ENCODE measurements at regions not wholly inside any gene's neighbourhood (a gene's known extent, or its start where the extent isn't known, plus 50 kb on each side); places are given as distances from the start of the nearest gene placed in this dataset.
"Not testable (repeated sequence)": the region's sequence is repeated elsewhere in the genome, so short reads cannot be mapped to it uniquely, and the experiment has no call there.

DNA sequence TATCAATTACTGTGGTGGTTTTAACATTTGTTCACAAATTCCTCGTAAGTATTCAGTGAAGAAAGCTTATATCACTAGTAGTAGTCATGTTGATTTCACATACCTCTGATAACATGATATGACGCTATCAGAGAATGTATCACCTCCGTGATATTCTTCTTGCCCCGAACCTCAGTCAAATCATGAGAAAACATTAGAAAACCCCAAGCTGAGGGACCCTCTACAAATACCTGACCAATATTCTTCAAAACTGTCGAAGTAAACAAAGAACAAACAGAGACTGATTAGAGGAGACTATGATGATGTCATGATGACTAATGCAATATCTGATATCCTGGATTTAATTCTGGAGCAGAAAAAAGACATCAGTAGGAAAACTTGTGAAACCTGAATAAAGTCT lies 85.6 kb upstream of the SPOPL start:
- peaks cover 22% of the 10 kb centered on the region for H3K9me3 Mint-ChIP-seq
- H3K4me3 Mint-ChIP-seq = no peak overlapping the region
- CTCF ChIA-PET = no interaction called here
- no peak overlapping the region for H3K27ac Mint-ChIP-seq
- DNase-seq = no peak
- intact Hi-C loops (cut with micrococcal nuclease) = no loop called here
- peaks cover 8% of the 10 kb centered on the region for H3K27me3 Mint-ChIP-seq (ENCODE audit: low read depth)
- H3K4me1 Mint-ChIP-seq (ENCODE audit: low read depth) = no peaks in the 10 kb centered on the region
- peaks cover 10% of the 10 kb centered on the region for H3K36me3 Mint-ChIP-seq (ENCODE audit: low read depth)

DNA sequence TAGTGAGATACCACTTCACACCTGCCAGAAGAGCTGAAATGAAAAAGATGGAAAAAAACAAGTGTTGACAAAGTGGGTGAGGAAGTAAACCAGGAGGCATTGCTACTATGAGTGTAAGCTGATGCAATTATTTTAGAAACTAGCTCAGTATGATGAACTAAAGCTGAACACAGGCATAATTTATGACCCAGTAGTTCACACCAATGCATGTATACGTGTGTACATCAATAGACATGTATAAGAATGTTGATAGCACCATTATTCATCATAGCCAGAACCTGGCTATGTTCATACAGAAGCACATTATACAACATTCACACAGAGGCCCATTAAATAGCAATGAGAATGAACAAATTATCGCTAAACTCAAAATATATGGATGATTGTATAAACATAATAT lies 83.1 kb upstream of the SPOPL start:
- Mint-ChIP-seq H3K27me3 (ENCODE audit: low read depth) (peaks cover 6% of the 10 kb centered on the region), H3K9me3 (peaks cover 11% of the 10 kb centered on the region), H3K36me3 (ENCODE audit: low read depth) (peaks cover 6% of the 10 kb centered on the region), H3K4me1 (ENCODE audit: low read depth) (no peaks in the 10 kb centered on the region), H3K4me3 (no peak overlapping the region), H3K27ac (no peak overlapping the region)
- intact Hi-C loops (cut with micrococcal nuclease) = no loop called here
- CTCF ChIA-PET = no interaction called here
- DNase-seq = no peak

DNA sequence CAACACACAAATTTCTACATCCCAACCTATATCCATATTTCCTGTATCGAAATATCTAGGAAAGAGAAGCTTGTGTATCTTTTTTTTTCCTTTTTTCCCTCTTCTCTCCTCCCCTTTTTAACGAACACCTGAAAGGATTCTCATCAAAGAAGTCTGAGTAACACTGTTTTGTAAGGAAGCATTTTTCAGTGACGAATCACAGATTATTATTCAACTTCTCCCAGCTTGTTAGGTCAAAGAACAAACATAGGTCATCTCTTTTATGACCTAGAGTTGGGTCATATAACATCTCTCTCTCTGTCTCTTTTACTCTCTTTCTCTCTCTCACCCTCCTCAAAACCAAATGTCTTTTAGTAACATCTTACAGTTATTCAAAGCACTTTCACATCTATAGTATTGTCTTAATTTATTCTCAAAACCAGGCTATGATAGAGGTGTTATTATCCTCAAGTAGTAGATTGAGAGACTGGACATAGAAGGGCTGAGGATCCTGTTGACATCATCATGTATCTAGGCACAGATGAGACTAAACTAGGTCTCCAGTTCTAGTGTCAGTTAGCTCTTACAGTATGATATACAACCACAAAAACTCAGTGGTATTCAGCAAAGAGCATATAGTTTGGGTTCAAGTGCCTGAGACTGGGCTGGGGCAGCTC lies 80.1 kb upstream of the SPOPL start:
- intact Hi-C loops (cut with micrococcal nuclease) = no loop called here
- DNase-seq = no peak
- H3K36me3 Mint-ChIP-seq (ENCODE audit: low read depth) = peaks cover 3% of the 10 kb centered on the region
- no peak overlapping the region for H3K4me3 Mint-ChIP-seq
- H3K4me1 Mint-ChIP-seq (ENCODE audit: low read depth) = no peaks in the 10 kb centered on the region
- no peak overlapping the region for H3K27ac Mint-ChIP-seq
- CTCF ChIA-PET = no interaction called here
- peaks cover 7% of the 10 kb centered on the region for H3K27me3 Mint-ChIP-seq (ENCODE audit: low read depth)
- peaks cover 11% of the 10 kb centered on the region for H3K9me3 Mint-ChIP-seq

DNA sequence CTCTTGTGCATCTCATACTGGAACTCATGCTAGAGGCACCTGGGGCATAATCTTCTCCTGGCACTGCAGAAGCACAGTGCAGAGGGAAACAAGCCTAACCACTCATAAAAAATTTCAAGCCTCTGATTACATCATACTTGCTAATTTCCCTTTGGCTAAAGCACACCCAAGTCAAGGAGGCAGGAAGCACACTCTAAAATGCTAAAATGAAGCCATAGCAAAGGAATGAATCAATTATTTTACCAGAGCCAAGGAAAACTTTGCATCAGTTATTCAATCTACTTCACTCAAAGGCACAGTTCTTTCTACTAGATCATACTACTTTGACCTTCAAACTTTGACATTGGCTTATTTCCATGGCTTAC lies 79.6 kb upstream of the SPOPL start:
- Mint-ChIP-seq H3K4me1 (ENCODE audit: low read depth) (no peaks in the 10 kb centered on the region), H3K9me3 (peaks cover 17% of the 10 kb centered on the region), H3K36me3 (ENCODE audit: low read depth) (peaks cover 4% of the 10 kb centered on the region), H3K27me3 (ENCODE audit: low read depth) (peaks cover 7% of the 10 kb centered on the region), H3K27ac (no peak overlapping the region), H3K4me3 (no peak overlapping the region)
- intact Hi-C loops (cut with micrococcal nuclease) = no loop called here
- DNase-seq = no peak
- CTCF ChIA-PET = no interaction called here

DNA sequence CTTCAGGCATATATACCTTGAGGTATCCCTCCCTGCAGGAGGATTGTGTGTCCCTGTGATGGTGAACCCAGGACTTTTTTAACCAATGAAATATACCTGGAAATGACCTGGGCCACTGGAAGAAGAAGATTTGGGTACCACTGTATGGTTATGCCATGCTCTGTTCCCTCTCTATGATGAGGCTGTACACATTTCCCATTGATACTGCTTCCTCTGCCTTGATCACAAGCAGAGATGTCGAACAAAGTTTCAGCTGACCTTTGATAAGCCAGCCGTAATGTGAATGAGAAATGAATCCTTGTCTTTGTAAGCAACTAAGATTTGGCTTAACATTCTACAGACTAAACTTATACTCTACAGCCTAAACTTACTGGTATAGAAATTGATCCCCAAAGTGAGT lies 78.4 kb upstream of the SPOPL start:
- intact Hi-C loops (cut with micrococcal nuclease) = no loop called here
- no peak overlapping the region for H3K4me3 Mint-ChIP-seq
- peaks cover 7% of the 10 kb centered on the region for H3K27me3 Mint-ChIP-seq (ENCODE audit: low read depth)
- H3K9me3 Mint-ChIP-seq = peaks cover 17% of the 10 kb centered on the region
- H3K4me1 Mint-ChIP-seq (ENCODE audit: low read depth) = no peaks in the 10 kb centered on the region
- peaks cover 4% of the 10 kb centered on the region for H3K36me3 Mint-ChIP-seq (ENCODE audit: low read depth)
- CTCF ChIA-PET = no interaction called here
- no peak overlapping the region for H3K27ac Mint-ChIP-seq
- no peak for DNase-seq

DNA sequence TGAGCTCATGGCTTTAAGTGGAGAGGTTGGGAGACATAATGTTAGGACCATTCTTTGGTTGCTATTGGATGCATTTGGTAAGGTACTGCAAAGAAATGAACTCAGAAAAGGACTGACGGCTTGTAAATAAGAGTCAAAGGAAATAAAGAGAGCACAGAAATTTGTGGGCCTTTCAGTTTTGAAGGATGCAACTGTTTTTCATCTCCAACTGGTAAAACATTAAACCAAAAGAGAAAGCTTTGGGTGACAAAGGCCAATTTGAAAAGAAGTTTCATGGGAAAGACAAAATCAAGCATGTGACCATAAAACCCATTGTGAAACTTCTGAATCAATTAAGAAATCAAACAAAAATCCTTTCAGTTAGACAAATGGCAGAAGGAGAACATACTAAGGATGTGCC lies 77.8 kb upstream of the SPOPL start:
- intact Hi-C loops (cut with micrococcal nuclease) = no loop called here
- no peak for DNase-seq
- CTCF ChIA-PET = no interaction called here
- peaks cover 17% of the 10 kb centered on the region for H3K9me3 Mint-ChIP-seq
- H3K36me3 Mint-ChIP-seq (ENCODE audit: low read depth) = peaks cover 4% of the 10 kb centered on the region
- H3K27ac Mint-ChIP-seq = no peak overlapping the region
- H3K4me3 Mint-ChIP-seq = no peak overlapping the region
- H3K4me1 Mint-ChIP-seq (ENCODE audit: low read depth) = no peaks in the 10 kb centered on the region
- peaks cover 9% of the 10 kb centered on the region for H3K27me3 Mint-ChIP-seq (ENCODE audit: low read depth)

DNA sequence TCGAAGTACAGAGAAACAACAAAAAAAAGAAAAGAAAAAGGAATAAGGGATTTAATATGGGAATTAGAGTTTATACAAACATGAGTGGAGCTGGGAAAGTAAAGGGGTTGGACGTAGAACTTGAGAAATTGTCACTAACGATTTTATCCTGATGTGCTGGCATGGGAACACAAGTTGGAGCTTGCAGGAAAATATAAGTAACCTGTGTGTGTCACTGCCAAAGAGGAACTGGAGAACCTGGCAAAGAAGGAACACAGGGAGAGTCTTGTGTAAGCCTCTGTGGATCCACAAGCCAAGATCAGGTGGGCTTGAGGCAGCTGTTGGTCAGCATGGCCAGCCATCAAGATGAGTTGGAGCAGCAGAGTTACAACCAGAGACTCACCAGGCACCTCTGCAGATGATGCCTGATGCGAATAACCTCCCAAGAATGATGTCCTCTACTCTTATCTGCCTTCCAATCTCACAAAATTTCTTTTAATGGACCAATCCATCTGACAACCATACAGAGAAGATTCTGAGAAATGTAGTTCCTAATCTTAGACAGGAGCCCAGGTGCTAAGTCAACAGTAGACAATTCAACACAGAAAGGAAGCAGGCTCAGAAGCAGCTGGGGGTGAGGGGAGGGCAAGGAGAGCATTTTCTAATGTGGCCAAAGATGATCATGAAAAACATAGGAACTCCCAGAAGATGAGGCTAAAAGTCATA lies 77.0 kb upstream of the SPOPL start:
- intact Hi-C loops (cut with micrococcal nuclease) = no loop called here
- peaks cover 4% of the 10 kb centered on the region for H3K36me3 Mint-ChIP-seq (ENCODE audit: low read depth)
- H3K9me3 Mint-ChIP-seq = peaks cover 17% of the 10 kb centered on the region
- peaks cover 6% of the 10 kb centered on the region for H3K4me1 Mint-ChIP-seq (ENCODE audit: low read depth)
- peaks cover 13% of the 10 kb centered on the region for H3K27me3 Mint-ChIP-seq (ENCODE audit: low read depth)
- CTCF ChIA-PET = no interaction called here
- no peak overlapping the region for H3K4me3 Mint-ChIP-seq
- no peak for DNase-seq
- H3K27ac Mint-ChIP-seq = no peak overlapping the region

DNA sequence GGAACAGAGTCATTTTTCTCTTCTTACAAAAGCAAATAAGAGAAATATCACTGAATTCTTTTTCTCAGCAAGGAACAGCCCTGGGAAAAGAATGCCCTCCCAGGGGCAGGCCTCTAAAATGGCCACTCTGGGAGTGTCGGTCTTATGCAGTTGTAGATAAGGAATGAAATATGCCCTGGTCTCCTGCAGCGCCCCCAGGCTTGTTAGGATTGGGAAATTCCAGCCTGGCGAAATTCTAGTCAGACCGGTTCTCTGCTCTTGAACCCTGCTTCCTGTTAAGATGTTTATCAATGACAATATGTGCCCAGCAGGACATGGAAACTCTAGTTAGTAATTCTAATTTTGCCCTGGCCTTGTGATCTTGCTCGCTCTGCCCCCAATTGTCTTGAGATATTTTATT lies 75.5 kb upstream of the SPOPL start:
- DNase-seq; H3K4me1 Mint-ChIP-seq (ENCODE audit: low read depth); H3K36me3 Mint-ChIP-seq (ENCODE audit: low read depth); H3K27ac Mint-ChIP-seq; CTCF ChIA-PET; H3K4me3 Mint-ChIP-seq; intact Hi-C loops (cut with micrococcal nuclease): not testable (repeated sequence)
- Mint-ChIP-seq H3K9me3 (peaks cover 17% of the 10 kb centered on the region), H3K27me3 (ENCODE audit: low read depth) (peaks cover 13% of the 10 kb centered on the region)

DNA sequence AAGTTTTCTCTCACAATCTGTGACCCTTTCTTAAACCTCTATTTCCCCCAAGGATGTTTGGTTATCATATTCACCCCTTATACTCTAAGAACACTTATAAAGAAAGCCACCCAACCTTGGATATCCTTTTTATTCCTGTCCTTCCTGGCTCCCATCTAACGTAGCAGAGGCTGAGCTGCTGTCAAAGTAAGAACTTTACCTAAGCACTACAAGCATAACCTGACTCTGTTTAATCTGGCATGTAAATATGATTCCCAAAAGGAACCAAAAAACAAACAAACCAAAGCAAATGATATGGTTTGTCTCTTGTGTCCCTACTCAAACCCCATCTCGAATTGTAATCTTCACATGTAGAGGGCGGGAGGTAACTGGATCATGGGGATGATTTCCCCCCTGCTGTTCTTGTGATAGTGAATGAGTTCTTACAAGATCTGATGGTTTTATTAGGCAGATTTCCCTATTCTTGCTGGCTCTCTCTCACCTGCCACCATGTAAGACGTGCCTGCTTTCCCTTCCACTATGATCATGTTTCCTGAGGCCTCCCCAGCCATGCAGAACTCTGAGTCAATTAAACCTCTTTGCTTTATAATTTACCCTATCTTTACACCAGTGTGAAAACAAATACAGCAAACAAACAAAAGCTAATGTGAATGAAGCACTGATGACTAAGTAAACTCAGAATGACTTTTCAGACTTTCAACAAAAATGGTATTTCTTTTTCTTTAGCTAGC lies 72.7 kb upstream of the SPOPL start:
- Mint-ChIP-seq H3K9me3 (peaks cover 17% of the 10 kb centered on the region), H3K27me3 (ENCODE audit: low read depth) (peaks cover 11% of the 10 kb centered on the region), H3K4me1 (ENCODE audit: low read depth) (peaks cover 11% of the 10 kb centered on the region), H3K27ac (no peak overlapping the region), H3K36me3 (ENCODE audit: low read depth) (peaks cover 4% of the 10 kb centered on the region), H3K4me3 (no peak overlapping the region)
- no peak for DNase-seq
- intact Hi-C loops (cut with micrococcal nuclease) = no loop called here
- CTCF ChIA-PET = no interaction called here

DNA sequence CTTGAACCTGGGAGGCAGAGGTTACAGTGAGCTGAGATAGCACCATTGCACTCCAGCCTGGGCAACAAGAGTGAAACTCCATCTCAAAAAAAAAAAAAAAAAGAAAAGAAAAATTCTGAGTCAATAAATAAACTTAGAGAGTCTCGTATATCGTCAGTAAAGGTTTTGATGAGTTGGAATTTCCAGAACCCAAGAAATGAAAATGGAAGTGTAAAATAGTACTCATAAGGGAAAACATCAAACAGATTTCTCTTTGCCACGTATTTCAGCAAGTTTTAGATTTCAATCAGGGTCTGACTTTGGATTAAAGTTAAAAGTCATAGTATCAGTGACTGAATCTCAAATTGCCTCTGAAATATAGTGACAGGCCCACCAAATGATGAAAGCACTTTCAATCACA lies 71.4 kb upstream of the SPOPL start:
- H3K27ac Mint-ChIP-seq = no peak overlapping the region
- no peak overlapping the region for H3K4me3 Mint-ChIP-seq
- H3K27me3 Mint-ChIP-seq (ENCODE audit: low read depth) = peaks cover 7% of the 10 kb centered on the region
- no peak for DNase-seq
- intact Hi-C loops (cut with micrococcal nuclease) = loop anchor here (1.0 kb wide), 1 partner anchor 73 kb away; no protein-coding TSS in a partner anchor
- CTCF ChIA-PET = no interaction called here
- peaks cover 12% of the 10 kb centered on the region for H3K9me3 Mint-ChIP-seq
- H3K36me3 Mint-ChIP-seq (ENCODE audit: low read depth) = peaks cover 4% of the 10 kb centered on the region
- H3K4me1 Mint-ChIP-seq (ENCODE audit: low read depth) = peaks cover 11% of the 10 kb centered on the region

DNA sequence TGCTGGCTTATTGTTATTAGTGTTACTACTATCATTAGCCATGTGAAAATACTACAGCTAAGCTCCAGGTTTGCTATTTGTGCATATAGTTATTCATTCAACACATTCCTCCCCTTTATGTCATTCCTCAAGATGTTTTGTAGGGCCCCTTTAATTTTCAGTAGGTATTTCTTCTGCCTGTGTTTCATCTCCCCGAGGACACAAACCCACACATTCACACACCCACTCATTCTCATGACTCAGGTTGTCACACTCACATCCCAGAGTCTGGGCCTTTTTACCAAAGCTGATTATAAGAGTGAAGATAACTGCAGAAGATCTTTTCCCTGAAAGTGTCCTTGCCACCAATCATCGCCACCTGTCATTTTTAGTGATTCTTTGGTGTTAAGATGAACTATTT lies 68.6 kb upstream of the SPOPL start:
- H3K9me3 Mint-ChIP-seq = no peaks in the 10 kb centered on the region
- CTCF ChIA-PET = no interaction called here
- no peak for DNase-seq
- no peaks in the 10 kb centered on the region for H3K36me3 Mint-ChIP-seq (ENCODE audit: low read depth)
- H3K4me1 Mint-ChIP-seq (ENCODE audit: low read depth) = peaks cover 11% of the 10 kb centered on the region
- H3K27me3 Mint-ChIP-seq (ENCODE audit: low read depth) = peaks cover 7% of the 10 kb centered on the region
- no peak overlapping the region for H3K4me3 Mint-ChIP-seq
- no peak overlapping the region for H3K27ac Mint-ChIP-seq
- intact Hi-C loops (cut with micrococcal nuclease) = no loop called here

DNA sequence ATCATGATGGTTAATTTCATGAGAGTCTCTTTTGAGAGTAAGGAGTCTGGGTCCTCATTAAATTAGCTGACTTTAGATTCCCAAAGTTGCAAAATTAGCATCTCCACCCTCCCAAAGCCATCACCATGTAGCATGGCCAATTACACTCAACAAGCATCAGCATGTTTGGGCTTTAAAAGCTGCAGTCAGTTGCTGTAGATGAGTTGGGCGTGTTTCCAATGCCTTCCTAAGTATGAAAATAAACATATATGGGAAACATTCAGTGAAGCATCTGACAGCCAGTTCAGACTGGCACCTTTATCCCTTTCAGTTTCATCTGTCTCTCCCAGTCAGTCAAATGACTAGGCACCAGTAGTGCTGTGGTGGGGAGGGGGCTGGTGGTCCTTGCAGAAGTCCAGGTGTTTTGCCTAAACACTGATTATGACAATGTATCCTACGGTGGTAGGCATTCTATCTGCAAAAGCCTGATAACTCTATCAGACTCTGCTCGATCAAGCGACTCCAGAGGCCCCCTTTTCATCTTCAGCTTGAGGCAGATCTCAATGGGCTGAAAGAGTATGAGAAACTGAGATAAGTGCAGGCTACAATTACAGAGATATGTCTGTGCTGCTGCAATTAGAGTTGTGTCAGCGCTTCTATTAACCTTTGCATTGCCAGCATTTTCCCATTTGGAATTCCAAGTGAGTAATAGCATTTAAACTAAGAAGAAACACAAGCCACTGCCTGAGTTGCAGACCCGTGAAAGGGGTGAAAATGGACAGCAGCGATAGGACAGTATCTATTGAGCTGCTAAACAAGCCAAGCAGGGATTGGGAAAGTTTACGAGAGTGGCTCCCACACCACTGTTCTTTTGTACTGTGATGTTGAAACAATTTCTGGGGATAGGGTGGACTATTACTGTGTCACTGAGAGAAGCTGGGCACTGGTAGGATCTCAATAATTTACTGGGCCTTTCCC lies 67.3 kb upstream of the SPOPL start:
- Mint-ChIP-seq H3K4me3 (no peak overlapping the region), H3K4me1 (ENCODE audit: low read depth) (peaks cover 8% of the 10 kb centered on the region), H3K36me3 (ENCODE audit: low read depth) (no peaks in the 10 kb centered on the region), H3K9me3 (no peaks in the 10 kb centered on the region), H3K27me3 (ENCODE audit: low read depth) (peaks cover 1% of the 10 kb centered on the region), H3K27ac (no peak overlapping the region)
- DNase-seq = no peak
- CTCF ChIA-PET = interaction anchor here (0.5 kb wide), 1 partner anchor 63 kb away, joined by 3 read pairs; no protein-coding TSS in a partner anchor
- intact Hi-C loops (cut with micrococcal nuclease) = no loop called here

All from activated naive CD4-positive, alpha-beta T cell treated with anti-CD3 and anti-CD28 coated beads for 36 hours (primary cell).